HUES6 (cell line): ENCODE measurements at regions not wholly inside any gene's neighbourhood (a gene's known extent, or its start where the extent isn't known, plus 50 kb on each side); places are given as distances from the start of the nearest gene placed in this dataset.

Source experiments
- H3K27ac ChIP-seq: 2 replicates; pipeline ENCODE4 v1.7.0; 2013; ENCODE audit warnings: low read depth, mild to moderate bottlenecking, low read length, inconsistent platforms
- H3K27me3 ChIP-seq: 2 replicates; pipeline ENCODE4 v1.6.1; 2013; ENCODE audit warnings: low read length; ENCODE audit not compliant: control insufficient read depth, insufficient read depth
- H3K36me3 ChIP-seq: 2 replicates; pipeline ENCODE4 v1.6.1; 2013; ENCODE audit warnings: low read length; ENCODE audit not compliant: control insufficient read depth, insufficient read depth
- H3K4me1 ChIP-seq: 2 replicates; pipeline ENCODE4 v1.6.1; 2013; ENCODE audit warnings: low read length; ENCODE audit not compliant: control insufficient read depth, insufficient read depth
- H3K4me3 ChIP-seq: 2 replicates; pipeline ENCODE4 v1.5.1; 2013; ENCODE audit warnings: low read depth, low read length
- H3K9ac ChIP-seq: one replicate; pipeline ENCODE4 v1.6.1; 2013; ENCODE audit warnings: mild to moderate bottlenecking, low read length
- H3K9me3 ChIP-seq: 2 replicates; pipeline ENCODE4 v1.6.1; 2013; ENCODE audit warnings: low read depth, low read length; ENCODE audit not compliant: control insufficient read depth, insufficient read depth

DNA sequence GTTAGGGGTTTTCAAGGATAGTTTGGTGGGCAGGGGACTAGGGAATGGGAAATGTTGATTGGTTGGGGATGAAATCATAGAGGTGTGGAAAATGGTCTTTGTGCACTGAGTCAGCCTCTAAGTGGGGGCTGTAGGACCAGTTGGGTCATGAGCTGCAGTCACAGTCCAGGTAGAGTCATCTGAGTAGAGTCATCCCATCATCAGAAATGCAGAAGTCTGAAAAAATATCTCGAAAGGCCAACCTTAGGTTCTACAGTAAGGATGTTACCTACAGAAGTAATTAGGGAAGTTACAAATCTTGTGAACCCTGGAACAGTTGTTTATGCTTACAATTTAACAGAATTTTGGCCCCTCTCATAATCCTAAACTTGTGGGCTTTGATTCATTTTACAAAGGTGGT lies 63.4 kb upstream of the AP1S2 start:
- Histone ChIP-seq H3K27me3 (no peaks in the 10 kb centered on the region), H3K36me3 (0 out of 2 replicates have a peak, but pooled peaks cover 2% of the 10 kb centered on the region), H3K4me3 (no peak overlapping the region), H3K27ac (no peak overlapping the region), H3K9me3 (peaks cover 17% of the 10 kb centered on the region), H3K4me1 (0 out of 2 replicates have a peak, but pooled peaks cover 7% of the 10 kb centered on the region), H3K9ac (no peak overlapping the region)

- no peak overlapping the region for H3K9ac ChIP-seq
- no peak overlapping the region; the same call in 1 of the 2 replicates for H3K27ac ChIP-seq
- H3K27me3 ChIP-seq = no peaks in the 10 kb centered on the region
- 0 out of 2 replicates have a peak, but pooled peaks cover 7% of the 10 kb centered on the region for H3K4me1 ChIP-seq
- 0 out of 2 replicates have a peak, but pooled peaks cover 2% of the 10 kb centered on the region for H3K36me3 ChIP-seq
- H3K9me3 ChIP-seq = peaks cover 17% of the 10 kb centered on the region
- H3K4me3 ChIP-seq = no peak overlapping the region
Observed at GRCh38 chrX:15916704-15917084, 62.1 kb upstream of the AP1S2 start.

DNA sequence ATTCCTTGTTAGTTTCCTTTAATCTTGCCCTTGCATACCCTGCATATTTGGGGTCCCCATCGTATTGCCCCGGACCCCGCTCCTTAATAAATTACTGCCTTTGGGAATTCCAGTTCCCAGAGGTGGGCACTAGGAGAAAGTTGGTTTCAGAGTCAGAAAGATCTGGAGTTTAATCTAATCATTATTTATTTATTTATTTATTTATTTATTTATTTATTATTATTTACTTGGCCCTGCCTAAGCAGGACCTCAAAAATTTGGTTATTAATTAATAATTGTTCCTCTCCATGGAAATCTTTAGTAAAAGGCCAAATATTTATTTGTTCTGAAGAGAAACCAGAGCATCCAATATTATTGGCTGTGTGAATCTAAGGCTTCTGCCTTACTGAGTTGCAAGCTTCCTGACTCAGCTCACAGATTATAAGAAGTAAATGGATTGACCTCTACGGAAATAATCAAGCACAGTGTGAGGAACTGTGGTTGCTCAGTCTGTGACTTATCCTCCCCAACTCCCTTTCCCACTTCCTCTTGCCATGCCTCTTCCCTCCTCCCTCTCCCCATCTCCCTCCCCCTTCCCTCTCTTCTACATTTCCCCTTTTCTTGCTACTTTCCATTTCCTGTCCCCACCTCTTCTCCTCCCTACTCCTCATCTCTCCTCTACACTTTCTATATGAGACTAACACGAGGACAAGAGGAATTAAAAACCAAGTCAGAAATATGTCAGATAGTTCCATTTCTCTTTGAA lies 61.5 kb upstream of the AP1S2 start:
- H3K27ac ChIP-seq = no peak overlapping the region; the same call in 1 of the 2 replicates
- no peaks in the 10 kb centered on the region for H3K27me3 ChIP-seq
- peaks cover 17% of the 10 kb centered on the region for H3K9me3 ChIP-seq
- H3K9ac ChIP-seq = no peak overlapping the region
- H3K36me3 ChIP-seq = 0 out of 2 replicates have a peak, but pooled peaks cover 2% of the 10 kb centered on the region
- no peak overlapping the region for H3K4me3 ChIP-seq
- 0 out of 2 replicates have a peak, but pooled peaks cover 7% of the 10 kb centered on the region for H3K4me1 ChIP-seq

DNA sequence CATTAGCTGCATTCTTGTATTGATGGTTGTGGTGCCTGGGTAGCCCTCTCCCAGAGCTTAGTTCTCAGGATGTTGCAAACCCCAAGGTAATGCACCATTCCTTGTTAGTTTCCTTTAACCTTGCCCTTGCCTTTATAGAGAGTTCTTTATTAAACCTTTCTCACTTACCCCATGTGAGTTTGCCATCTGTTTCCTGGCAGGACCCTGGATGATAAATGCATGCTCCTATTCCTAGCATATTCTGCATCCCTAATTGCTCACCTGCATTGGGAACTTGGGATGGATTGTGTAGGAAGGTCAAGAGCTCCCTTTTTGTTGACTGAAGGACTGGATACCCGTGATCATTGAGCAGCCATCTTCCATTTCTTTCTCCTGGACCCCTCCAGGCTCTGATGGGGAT lies 59.9 kb upstream of the AP1S2 start:
- H3K4me1 ChIP-seq = peaks cover 15% of the 10 kb centered on the region
- H3K27me3 ChIP-seq = no peaks in the 10 kb centered on the region
- no peak overlapping the region for H3K27ac ChIP-seq
- 0 out of 2 replicates have a peak, but pooled peaks cover 2% of the 10 kb centered on the region for H3K36me3 ChIP-seq
- peaks cover 17% of the 10 kb centered on the region for H3K9me3 ChIP-seq
- H3K4me3 ChIP-seq = no peak overlapping the region
- no peak overlapping the region for H3K9ac ChIP-seq

DNA sequence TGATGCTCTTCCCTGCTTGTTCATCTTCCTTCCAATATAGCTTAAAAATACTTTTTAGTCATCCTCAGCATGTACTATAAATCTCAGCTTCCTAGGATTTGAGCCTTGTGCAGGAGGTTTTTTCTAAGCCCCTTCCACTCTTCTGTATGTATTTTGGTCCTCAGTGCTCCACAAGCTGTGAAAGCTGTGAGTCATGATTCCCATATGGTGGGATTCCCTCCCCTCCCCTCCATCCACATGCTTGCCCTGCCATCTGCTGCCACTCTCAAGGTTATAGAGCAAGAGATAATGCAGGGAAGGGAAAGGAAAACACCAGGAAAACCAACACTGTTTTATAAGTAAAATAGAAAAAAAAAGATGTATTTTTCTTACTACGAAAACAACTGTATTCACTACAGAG lies 58.5 kb upstream of the AP1S2 start:
- H3K9me3 ChIP-seq = peaks cover 9% of the 10 kb centered on the region
- no peak overlapping the region for H3K9ac ChIP-seq
- 0 out of 2 replicates have a peak, but pooled peaks cover 2% of the 10 kb centered on the region for H3K36me3 ChIP-seq
- H3K4me3 ChIP-seq = no peak overlapping the region
- peaks cover 28% of the 10 kb centered on the region for H3K4me1 ChIP-seq
- H3K27ac ChIP-seq = no peak overlapping the region
- no peaks in the 10 kb centered on the region for H3K27me3 ChIP-seq

- no peak overlapping the region for H3K4me3 ChIP-seq
- no peaks in the 10 kb centered on the region for H3K36me3 ChIP-seq
- H3K9me3 ChIP-seq = no peaks in the 10 kb centered on the region; the same call in 1 of the 2 replicates
- H3K27me3 ChIP-seq = no peaks in the 10 kb centered on the region
- no peak overlapping the region for H3K27ac ChIP-seq
- H3K4me1 ChIP-seq = peaks cover 29% of the 10 kb centered on the region
- H3K9ac ChIP-seq = no peak overlapping the region
Observed at GRCh38 chrX:15911734-15912550, 57.3 kb upstream of the AP1S2 start.

DNA sequence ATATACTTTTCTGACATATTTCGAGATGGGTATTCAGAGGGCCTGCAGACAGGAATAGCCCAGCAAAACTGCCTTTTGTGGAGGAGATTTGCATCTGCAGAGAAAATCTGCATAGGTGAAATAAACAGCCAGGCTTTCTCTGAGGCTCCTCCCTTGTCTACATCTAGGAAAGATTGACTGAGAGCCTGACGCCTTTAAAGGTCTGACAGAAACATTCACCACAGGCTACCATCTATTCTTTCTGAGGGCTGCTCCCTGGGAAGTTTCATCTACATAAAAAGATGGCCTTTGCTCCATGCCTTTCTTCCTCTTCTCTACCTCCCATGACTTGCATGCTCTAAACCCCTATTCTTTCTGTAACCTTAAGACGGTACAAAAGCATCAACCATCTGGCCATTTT lies 55.0 kb upstream of the AP1S2 start:
- peak overlapping the region; percentile 86 for H3K27ac ChIP-seq
- peak overlapping the region; percentile 55 for H3K9ac ChIP-seq
- no peaks in the 10 kb centered on the region for H3K27me3 ChIP-seq
- peaks cover 26% of the 10 kb centered on the region for H3K4me1 ChIP-seq
- H3K9me3 ChIP-seq = no peaks in the 10 kb centered on the region
- no peaks in the 10 kb centered on the region for H3K36me3 ChIP-seq
- peak overlapping the region; percentile 2; the same call in 1 of the 2 replicates for H3K4me3 ChIP-seq

- peak overlapping the region; percentile 55 for H3K9ac ChIP-seq
- H3K4me1 ChIP-seq = peaks cover 26% of the 10 kb centered on the region
- H3K4me3 ChIP-seq = no peak overlapping the region
- no peaks in the 10 kb centered on the region for H3K36me3 ChIP-seq
- no peaks in the 10 kb centered on the region for H3K27me3 ChIP-seq
- H3K27ac ChIP-seq = peak overlapping the region; percentile 86
- 0 out of 2 replicates have a peak, but pooled peaks cover 1% of the 10 kb centered on the region for H3K9me3 ChIP-seq
Observed at GRCh38 chrX:15908603-15909290, 54.1 kb upstream of the AP1S2 start.

GRCh38 chrX:15906041-15906943 lies 51.7 kb upstream of the AP1S2 start:
- no peaks in the 10 kb centered on the region for H3K36me3 ChIP-seq
- H3K27me3 ChIP-seq = no peaks in the 10 kb centered on the region
- H3K9ac ChIP-seq = no peak overlapping the region
- H3K27ac ChIP-seq = no peak overlapping the region
- no peak overlapping the region for H3K4me3 ChIP-seq
- H3K9me3 ChIP-seq = peaks cover 3% of the 10 kb centered on the region; the same call in 1 of the 2 replicates
- H3K4me1 ChIP-seq = peaks cover 26% of the 10 kb centered on the region
